Left renal cortex interstitium (tissue), 4 donors: ENCODE measurements at regions not wholly inside any gene's neighbourhood (a gene's known extent, or its start where the extent isn't known, plus 50 kb on each side); places are given as distances from the start of the nearest gene placed in this dataset.

Source experiments
- DNase-seq, 4 donors: peaks; one replicate each; pipeline ENCODE4 v3.0.0-alpha.2; 2013; ENCODE audit warnings: low read depth in 4 of 4, low spot score in 2 of 4, missing footprints in 1 of 4

GRCh38 chr3:194767446-194768207, 81.9 kb downstream of the FAM43A start:
- DNase-seq: no peak

- no peak for DNase-seq
Measured at GRCh38 chr3:194768586-194768985, 82.9 kb downstream of the FAM43A start.

GRCh38 chr3:194769020-194769643, 83.4 kb downstream of the FAM43A start:
- DNase-seq: peak; percentile 79 to 94 (median 87)

- DNase-seq: no peak
Measured at GRCh38 chr3:194772241-194773000, 86.7 kb downstream of the FAM43A start.

GRCh38 chr3:194773216-194773615, 87.5 kb downstream of the FAM43A start:
- DNase-seq: no peak

GRCh38 chr3:194773771-194774455, 88.2 kb downstream of the FAM43A start:
- DNase-seq: no peak

GRCh38 chr3:194775266-194775665, 89.6 kb downstream of the FAM43A start:
- no peak for DNase-seq

GRCh38 chr3:194775731-194776130, 90.0 kb downstream of the FAM43A start:
- no peak for DNase-seq

GRCh38 chr3:194777729-194778128, 92.0 kb downstream of the FAM43A start:
- DNase-seq: no peak

GRCh38 chr3:194779729-194780224, 94.1 kb downstream of the FAM43A start:
- DNase-seq: no peak

GRCh38 chr3:194780706-194781105, 95.0 kb downstream of the FAM43A start:
- DNase-seq: no peak

- DNase-seq: no peak
Measured at GRCh38 chr3:194781617-194782016, 95.9 kb downstream of the FAM43A start.

- DNase-seq: no peak
Measured at GRCh38 chr3:194782698-194783404, 97.2 kb downstream of the FAM43A start.

- no peak for DNase-seq
Measured at GRCh38 chr3:194784361-194784760, 98.7 kb downstream of the FAM43A start.

- no peak for DNase-seq
Measured at GRCh38 chr3:194785315-194785714, 99.6 kb downstream of the FAM43A start.

GRCh38 chr3:194787072-194787471, 101.4 kb downstream of the FAM43A start:
- no peak for DNase-seq

GRCh38 chr3:194787650-194788049, 102.0 kb downstream of the FAM43A start:
- no peak for DNase-seq

- no peak for DNase-seq
Measured at GRCh38 chr3:194792368-194792767, 106.7 kb downstream of the FAM43A start.

GRCh38 chr3:194797555-194798250, 112.0 kb downstream of the FAM43A start:
- DNase-seq: no peak

- DNase-seq: no peak
Measured at GRCh38 chr3:194798486-194798885, 112.8 kb downstream of the FAM43A start.
